D721Med (cell line): ENCODE measurements at regions not wholly inside any gene's neighbourhood (a gene's known extent, or its start where the extent isn't known, plus 50 kb on each side); places are given as distances from the start of the nearest gene placed in this dataset.

Experiments
- DNase-seq: peaks from one replicate; pipeline ENCODE4 v3.0.0; 2011; ENCODE audit warnings: low spot score; ENCODE audit not compliant: insufficient read length
- FAIRE-seq: peaks from 2 replicates; lab custom pipeline; 2011; peaks lifted over from hg19 to GRCh38; lab: Jason Lieb, UNC
- CTCF ChIP-seq: IDR thresholded peaks from 2 replicates; pipeline ENCODE4 v1.5.1; 2012; ENCODE audit warnings: mild to moderate bottlenecking, control low read depth; ENCODE audit not compliant: insufficient read depth; ENCODE audit errors: missing control alignments

GRCh38 chr3:10555263-10555662 lies 49.9 kb upstream of the ATP2B2 start:
- no peak for FAIRE-seq
- no peak for DNase-seq
- no peak for TF ChIP-seq CTCF

- DNase-seq (no peak), FAIRE-seq (no peak)
- no peak for TF ChIP-seq CTCF
These were observed 50.9 kb upstream of the ATP2B2 start for GRCh38 chr3:10556312-10556711.

- no peak for TF ChIP-seq CTCF
- FAIRE-seq (no peak), DNase-seq (no peak)
These were observed 51.9 kb upstream of the ATP2B2 start for GRCh38 chr3:10557250-10557649.

DNA sequence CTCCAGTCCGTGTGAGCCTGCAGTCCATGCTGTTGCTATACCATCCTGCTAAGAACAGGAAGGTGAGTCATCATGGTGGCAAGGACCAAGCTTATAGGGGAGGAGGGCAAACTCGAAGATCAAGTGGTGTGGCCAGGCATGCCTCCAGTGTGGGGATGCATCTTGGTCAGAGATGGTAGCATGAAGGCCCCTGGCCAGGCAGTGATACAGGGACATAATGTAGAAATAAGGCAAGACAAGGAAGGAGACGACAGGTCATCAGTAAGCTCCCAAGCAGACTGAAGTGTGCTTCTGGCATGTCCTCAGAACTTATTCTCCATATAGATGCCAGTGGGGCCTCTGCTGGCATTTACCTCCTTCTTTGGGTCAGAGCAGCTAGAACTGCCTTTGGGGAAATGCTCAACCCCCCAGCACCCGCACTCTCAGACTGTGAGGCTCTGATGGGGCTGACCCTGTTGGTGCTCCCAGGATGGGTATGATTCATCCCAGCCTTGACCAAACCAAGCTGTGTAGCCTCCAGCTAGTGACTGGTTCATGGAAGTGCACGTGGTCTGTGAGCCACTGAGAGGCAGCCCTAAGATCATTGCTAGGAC lies 52.5 kb upstream of the ATP2B2 start:
- no peak for FAIRE-seq
- no peak for TF ChIP-seq CTCF
- DNase-seq: no peak

DNA sequence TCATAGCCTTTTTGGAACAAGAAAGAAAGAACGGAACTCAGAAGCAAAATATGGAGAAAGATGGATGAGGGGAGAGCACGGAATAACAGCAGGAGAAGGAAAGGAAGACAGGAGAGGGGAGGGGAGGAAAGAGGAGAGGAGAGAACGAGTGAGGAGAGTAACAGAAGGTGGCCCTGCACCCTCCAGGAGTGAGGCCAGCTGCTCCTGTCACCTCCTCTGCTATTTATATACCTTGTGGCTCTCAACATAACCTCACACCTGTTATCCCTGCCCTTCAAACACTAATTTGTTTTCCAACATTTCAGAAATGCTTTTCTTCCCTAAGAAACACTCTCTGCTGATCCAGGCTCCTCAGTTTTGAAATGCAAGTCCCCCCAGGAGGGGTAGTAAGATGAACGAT lies 53.4 kb upstream of the ATP2B2 start:
- DNase-seq (no peak), FAIRE-seq (no peak)
- TF ChIP-seq CTCF: no peak

GRCh38 chr3:10560060-10560861 lies 54.9 kb upstream of the ATP2B2 start:
- no peak for FAIRE-seq
- TF ChIP-seq CTCF: no peak
- no peak for DNase-seq
